HepG2 (cell line): ENCODE measurements at regions not wholly inside any gene's neighbourhood (a gene's known extent, or its start where the extent isn't known, plus 50 kb on each side); places are given as distances from the start of the nearest gene placed in this dataset.
A peak's percentile ranks its signal among the peaks of the same experiment; 100 is the strongest.

Experiments
- ATAC-seq: fragments of 200-7000 bp; cut with Tn5 transposase; 3 replicates; pipeline ENCODE4 v1.9.1; 2020; ENCODE audit warnings: mild to moderate bottlenecking, moderate library complexity
- BruUV-seq: library from RNA; stranded (reverse); fragments of 400-500 nt; replicated peaks from 2 replicates; lab custom pipeline; 2021; lab: Mats Ljungman, UMichigan
- CTCF ChIA-PET: fragments of 300-600 bp; formaldehyde crosslinking; extraction: SDS; loops from one replicate; lab custom pipeline; 2021; ENCODE audit warnings: low total read pairs, inconsistent platforms, low intra/inter-chr PET ratio; lab: Yijun Ruan, JAX
- POLR2A ChIA-PET: fragments of 350-600 bp; sonication (Branson Sonifier 250); formaldehyde crosslinking; loops from one replicate; lab custom pipeline; 2020; ENCODE audit warnings: antibody characterized with exemption, inconsistent platforms; lab: Yijun Ruan, JAX
- DNase-seq: peaks from one replicate; pipeline ENCODE4 v3.0.0-alpha.2; 2015; ENCODE audit warnings: low spot score
- FAIRE-seq: peaks from 3 replicates; lab custom pipeline; 2011; peaks lifted over from hg19 to GRCh38; lab: Jason Lieb, UNC
- H2AFZ ChIP-seq: one replicate; pipeline ENCODE4 v1.6.1; 2011; ENCODE audit warnings: low read length, inconsistent platforms
- H3K27ac ChIP-seq: fragments of 300-600 bp; 3 replicates; pipeline ENCODE4 v1.8.0; 2011; ENCODE audit warnings: mixed run types, mild to moderate bottlenecking, mixed read lengths, low read length, inconsistent platforms; ENCODE audit not compliant: insufficient read depth; ENCODE audit errors: extremely low read length
- H3K27me3 ChIP-seq, 2 experiments: fragments of 200-600 bp in 1 of 2; 2 replicates in 1 of 2; 3 replicates in 1 of 2; pipeline versions ENCODE4 v1.6.0 to v1.8.0; 2011; ENCODE audit warnings: low read length in 2 of 2, mild to moderate bottlenecking in 2 of 2, moderate library complexity in 2 of 2, inconsistent platforms in 1 of 2; ENCODE audit not compliant: insufficient read depth in 2 of 2, control insufficient read depth in 1 of 2
- H3K36me3 ChIP-seq, 2 experiments: fragments of 200-600 bp in 1 of 2; replicated peaks in 1 of 2; 2 replicates in 1 of 2; 3 replicates in 1 of 2; pipeline versions ENCODE4 v1.5.1 to v1.8.0; 2011; ENCODE audit warnings: low read length in 2 of 2, inconsistent platforms in 1 of 2; ENCODE audit not compliant: insufficient read depth in 2 of 2, control insufficient read depth in 1 of 2
- H3K4me1 ChIP-seq: 2 replicates; pipeline ENCODE4 v1.5.1; 2012; ENCODE audit warnings: low read length, inconsistent platforms; ENCODE audit not compliant: insufficient read depth
- H3K4me2 ChIP-seq: 2 replicates; pipeline ENCODE4 v1.6.0; 2011; ENCODE audit warnings: low read depth, low read length, inconsistent platforms
- H3K4me3 ChIP-seq, 3 experiments: fragments of 200-600 bp in 1 of 3; sonication (generic), shearing (Covaris generic) in 1 of 3; replicated peaks in 1 of 3; 2 replicates each; pipeline ENCODE4 v1.5.1; 2011 to 2016; ENCODE audit warnings: low read length in 3 of 3, inconsistent platforms in 2 of 3, low read depth in 2 of 3, mild to moderate bottlenecking in 2 of 3, control low read depth in 1 of 3, mixed read lengths in 1 of 3; ENCODE audit not compliant: insufficient read depth in 1 of 3
- H3K79me2 ChIP-seq: one replicate; pipeline ENCODE4 v1.6.1; 2011; ENCODE audit warnings: low read length, inconsistent platforms; ENCODE audit not compliant: insufficient read depth
- H3K9ac ChIP-seq: 2 replicates; pipeline ENCODE4 v1.6.0; 2011; ENCODE audit warnings: mild to moderate bottlenecking, low read depth, low read length, inconsistent platforms; ENCODE audit not compliant: insufficient read depth
- H3K9me3 ChIP-seq: 2 replicates; pipeline ENCODE4 v1.5.1; 2012; ENCODE audit warnings: mild to moderate bottlenecking, low read length
- H4K20me1 ChIP-seq: 2 replicates; pipeline ENCODE4 v1.6.0; 2011; ENCODE audit warnings: inconsistent platforms, mild to moderate bottlenecking, low read length, moderate library complexity; ENCODE audit not compliant: insufficient read depth
- BATF2 ChIP-seq: sonication (generic); formaldehyde crosslinking; IDR thresholded peaks from 2 replicates; pipeline ENCODE4 v1.8.0; 2022; ENCODE audit warnings: mild to moderate bottlenecking, missing genetic modification reagents, moderate library complexity
- KLF13 ChIP-seq: sonication (generic); formaldehyde crosslinking; IDR thresholded peaks from 2 replicates; pipeline ENCODE4 v1.4.0; 2020; ENCODE audit warnings: mild to moderate bottlenecking, missing genetic modification reagents
- NFE2L2 ChIP-seq: fragments of 150-350 bp; IDR thresholded peaks from 2 replicates; pipeline ENCODE4 v1.6.1; 2014; ENCODE audit warnings: low read length
- SAP130 ChIP-seq: IDR thresholded peaks from 2 replicates; pipeline ENCODE4 v1.6.1; 2016; ENCODE audit warnings: low read depth
- SIN3B ChIP-seq: fragments of 150-350 bp; IDR thresholded peaks from 2 replicates; pipeline ENCODE4 v1.6.1; 2014; ENCODE audit warnings: low read length
- ZFP36 ChIP-seq: fragments of 150-350 bp; IDR thresholded peaks from 2 replicates; pipeline ENCODE4 v1.6.1; 2018; ENCODE audit warnings: borderline replicate concordance, low read length, low read depth; ENCODE audit not compliant: partially characterized antibody
- ZMYM4 ChIP-seq: sonication (generic); formaldehyde crosslinking; IDR thresholded peaks from 2 replicates; pipeline ENCODE4 v1.8.1; 2023; ENCODE audit warnings: mild to moderate bottlenecking, missing genetic modification reagents
- ZNF513 ChIP-seq: sonication (generic); formaldehyde crosslinking; conservative IDR thresholded peaks from 2 replicates; pipeline ENCODE4 v1.5.0; 2020; ENCODE audit warnings: missing genetic modification reagents
- WGBS: methylation state at CpG from one replicate; pipeline ENCODE4 v1.1.6; 2017; ENCODE audit warnings: low lambda C conversion rate; 5-methylcytosine and 5-hydroxymethylcytosine counted together
- in situ Hi-C: cut with HindIII; loops from 2 replicates; pipeline ENCODE4 v1.10.0; 2017; ENCODE audit warnings: low pct_unique_long_range_greater_than_20kb; ENCODE audit not compliant: extremely low pct_ligation_motif_present
- intact Hi-C: fragments of 100-400 bp; cut with micrococcal nuclease; formaldehyde crosslinking; loops from one replicate; pipeline ENCODE4 v1.10.0; 2022; ENCODE audit not compliant: unreplicated experiment

- TF ChIP-seq BATF2 (no peak), ZFP36 (no peak), KLF13 (CRISPR knock-in tag) (no peak), ZNF513 (no peak), SIN3B (no peak), ZMYM4 (CRISPR knock-in tag) (no peak)
These were observed 64.0 kb upstream of the TRIB2 start (continued) for GRCh38 chr2:12652723-12653122.

GRCh38 chr2:12657560-12657959, 59.2 kb upstream of the TRIB2 start:
- WGBS = 24% methylated on average over 6 of the region's 6 CpGs
- Histone ChIP-seq H3K36me3 (no peaks in the 10 kb centered on the region), H4K20me1 (no peaks in the 10 kb centered on the region), H3K79me2 (no peaks in the 10 kb centered on the region), H3K27ac (no peak overlapping the region), H3K4me3 (no peak overlapping the region), H3K27me3 (no peaks in the 10 kb centered on the region), H3K4me1 (no peaks in the 10 kb centered on the region), H3K4me2 (no peak overlapping the region), H2AFZ (no peak overlapping the region), H3K9ac (no peak overlapping the region), H3K9me3 (0 out of 2 replicates have a peak, but pooled peaks cover 4% of the 10 kb centered on the region)
- no TSS peak for BruUV-seq
- CTCF ChIA-PET = no interaction called here
- no peak for ATAC-seq
- intact Hi-C loops (no loop called here), in situ Hi-C loops (no loop called here)
- no peak for FAIRE-seq
- POLR2A ChIA-PET = no interaction called here
- DNase-seq = no peak
- TF ChIP-seq SAP130 (CRISPR knock-in tag) (no peak), NFE2L2 (0 out of 2 replicates have a peak, but pooled peaks have one; percentile 26)
